Stimulated activated CD4-positive, alpha-beta T cell treated with anti-CD3 and anti-CD28 coated beads, Interleukin-1b, Interleukin-23, amount 100 ng/mL, for 24 hours (primary cell): ENCODE measurements at regions not wholly inside any gene's neighbourhood (a gene's known extent, or its start where the extent isn't known, plus 50 kb on each side); places are given as distances from the start of the nearest gene placed in this dataset.

Source experiments
- DNase-seq, 4 experiments: peaks; one replicate each; pipeline ENCODE4 v3.0.0-alpha.2; 2020; ENCODE audit warnings: low read depth in 4 of 4, low spot score in 1 of 4

- no peak for DNase-seq
Observed at GRCh38 chr15:60208709-60209108, 189.1 kb downstream of the ANXA2 start.

- DNase-seq, result no peak
Observed at GRCh38 chr15:60212536-60212935, 185.2 kb downstream of the ANXA2 start.

- DNase-seq, result no peak
Observed at GRCh38 chr15:60213377-60214000, 184.3 kb downstream of the ANXA2 start.

GRCh38 chr15:60214201-60214600, 183.6 kb downstream of the ANXA2 start:
- no peak for DNase-seq

GRCh38 chr15:60215225-60215963, 182.4 kb downstream of the ANXA2 start:
- no peak for DNase-seq

- DNase-seq, result no peak
Observed at GRCh38 chr15:60217161-60217560, 180.6 kb downstream of the ANXA2 start.

GRCh38 chr15:60218256-60218655, 179.5 kb downstream of the ANXA2 start:
- DNase-seq, result no peak

GRCh38 chr15:60219866-60220265, 177.9 kb downstream of the ANXA2 start:
- no peak for DNase-seq

GRCh38 chr15:60221356-60221755, 176.4 kb downstream of the ANXA2 start:
- DNase-seq, result no peak

- no peak for DNase-seq
Observed at GRCh38 chr15:60222404-60222803, 175.4 kb downstream of the ANXA2 start.

- DNase-seq, result no peak
Observed at GRCh38 chr15:60223176-60223575, 174.6 kb downstream of the ANXA2 start.

GRCh38 chr15:60226924-60227323, 170.9 kb downstream of the ANXA2 start:
- DNase-seq, result no peak

- no peak for DNase-seq
Observed at GRCh38 chr15:60228101-60228500, 169.7 kb downstream of the ANXA2 start.

GRCh38 chr15:60228619-60229018, 169.2 kb downstream of the ANXA2 start:
- DNase-seq, result no peak

GRCh38 chr15:60235951-60236710, 161.7 kb downstream of the ANXA2 start:
- no peak for DNase-seq

- DNase-seq, result no peak
Observed at GRCh38 chr15:60237446-60237845, 160.3 kb downstream of the ANXA2 start.

- no peak for DNase-seq
Observed at GRCh38 chr15:60243769-60244168, 154.0 kb downstream of the ANXA2 start.

GRCh38 chr15:60244813-60245212, 153.0 kb downstream of the ANXA2 start:
- no peak for DNase-seq

GRCh38 chr15:60250316-60250715, 147.5 kb downstream of the ANXA2 start:
- DNase-seq, result no peak

- DNase-seq, result no peak
Observed at GRCh38 chr15:60251300-60252070, 146.3 kb downstream of the ANXA2 start.

- DNase-seq, result no peak
Observed at GRCh38 chr15:60254416-60254815, 143.4 kb downstream of the ANXA2 start.
